Erythroblast (primary cell): ENCODE measurements at regions not wholly inside any gene's neighbourhood (a gene's known extent, or its start where the extent isn't known, plus 50 kb on each side); places are given as distances from the start of the nearest gene placed in this dataset.
"Not testable (repeated sequence)": the region's sequence is repeated elsewhere in the genome, so short reads cannot be mapped to it uniquely, and the experiment has no call there.

ENCODE experiments used
- DNase-seq, 2 experiments: peaks; one replicate each; lab custom pipeline; 2025; lab: John Stamatoyannopoulos, UW
- GATA1 ChIP-seq: IDR thresholded peaks from 2 replicates; pipeline ENCODE4 v1.6.1; 2011; ENCODE audit warnings: low read depth, mild to moderate bottlenecking, control low read depth, low read length, moderate library complexity
- POLR2A ChIP-seq: IDR thresholded peaks from 2 replicates; pipeline ENCODE4 v1.6.1; 2011; ENCODE audit warnings: mild to moderate bottlenecking, low read length

- TF ChIP-seq POLR2A, result no peak
- no peak for TF ChIP-seq GATA1
- DNase-seq, result no peak
Measured at GRCh38 chr7:86123476-86123875, 520.2 kb upstream of the GRM3 start.

- DNase-seq, result no peak
- TF ChIP-seq POLR2A (no peak), GATA1 (no peak)
Measured at GRCh38 chr7:86094166-86094669, 549.5 kb upstream of the GRM3 start.

GRCh38 chr7:86091369-86091768 lies 552.3 kb upstream of the GRM3 start:
- DNase-seq, result no peak
- TF ChIP-seq GATA1, result no peak
- no peak for TF ChIP-seq POLR2A

DNA sequence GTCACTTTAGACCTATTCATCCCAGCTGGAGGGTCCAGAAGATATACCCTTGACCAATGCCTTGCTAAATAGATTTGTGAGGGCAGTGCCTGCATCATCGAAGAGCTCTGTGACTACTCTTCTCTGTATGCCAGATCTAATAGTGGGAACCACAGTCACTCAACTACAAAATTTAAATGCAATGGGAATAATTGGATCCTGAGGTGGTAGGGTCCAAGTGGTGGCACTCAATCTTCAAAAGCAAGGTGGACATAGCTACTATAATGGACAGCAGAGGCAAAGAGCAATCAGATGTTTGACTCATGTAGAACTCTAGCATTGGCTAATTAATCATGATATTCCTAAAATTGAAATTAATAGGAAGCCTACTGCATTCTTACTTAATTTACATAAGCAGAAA lies 554.3 kb upstream of the GRM3 start:
- TF ChIP-seq GATA1 (no peak), POLR2A (no peak)
- DNase-seq, result no peak

- DNase-seq, result not testable (repeated sequence)
Measured at GRCh38 chr7:86064572-86064971, 579.1 kb upstream of the GRM3 start.

DNA sequence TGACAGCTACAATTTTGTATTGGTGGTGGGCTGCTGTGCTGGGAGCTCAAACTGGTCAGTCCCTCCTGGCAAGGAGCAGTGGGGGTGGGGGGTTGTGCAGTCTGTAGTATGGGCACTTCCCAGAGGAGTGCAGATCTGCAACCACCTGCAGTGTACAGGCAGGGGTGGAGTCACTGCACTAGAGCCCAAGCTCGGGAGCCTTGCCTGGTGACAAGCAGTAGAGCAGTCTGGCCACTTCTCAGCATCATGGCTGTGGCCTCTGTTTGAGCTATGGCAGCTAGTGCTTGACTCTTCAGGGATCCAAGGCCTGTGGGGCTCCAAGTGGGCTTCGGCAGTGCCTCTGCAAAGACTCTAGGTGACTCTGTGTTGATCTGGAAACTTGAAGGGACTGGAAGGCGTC lies 585.1 kb upstream of the GRM3 start:
- TF ChIP-seq POLR2A (no peak), GATA1 (no peak)
- no peak for DNase-seq

- TF ChIP-seq GATA1 (no peak), POLR2A (no peak)
- no peak for DNase-seq
Measured at GRCh38 chr7:86050918-86051317, 592.8 kb upstream of the GRM3 start.

DNA sequence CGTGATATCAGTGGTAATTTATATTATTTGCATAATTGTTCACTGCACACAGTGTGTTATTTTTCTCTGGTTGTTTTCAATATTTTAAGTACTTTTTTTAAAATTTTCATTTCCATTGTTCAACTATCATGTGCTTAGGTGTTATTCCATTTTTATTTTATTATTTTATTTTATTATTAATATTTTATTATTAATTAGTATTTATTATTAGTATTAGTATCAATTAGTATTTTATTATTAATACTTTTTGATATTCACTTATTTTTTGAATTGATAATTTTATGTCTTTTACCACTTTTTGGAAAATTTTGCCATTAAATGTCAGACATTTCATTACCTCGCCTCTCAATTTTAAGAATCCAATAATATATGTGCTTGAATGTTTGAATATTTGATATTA lies 593.8 kb upstream of the GRM3 start:
- TF ChIP-seq POLR2A (no peak), GATA1 (no peak)

DNA sequence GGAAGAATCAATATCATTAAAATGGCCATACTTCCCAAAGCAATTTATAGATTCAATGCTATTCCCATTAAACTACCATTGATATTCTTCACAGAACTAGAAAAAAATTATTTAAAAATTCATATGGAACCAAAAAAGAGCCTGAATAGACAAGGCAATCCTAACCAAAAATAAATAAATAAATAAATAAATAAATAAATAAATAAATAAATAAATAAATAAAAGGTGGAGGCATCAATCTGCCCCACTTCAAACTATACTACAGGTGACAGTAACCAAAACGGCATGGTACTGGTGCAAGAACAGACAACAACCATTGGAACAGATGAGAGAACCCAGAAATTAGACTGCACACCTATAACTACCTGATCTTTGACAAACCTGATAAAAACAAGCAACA lies 598.5 kb upstream of the GRM3 start:
- not testable (repeated sequence) for DNase-seq

More for the DNA sequence above, 593.8 kb upstream of the GRM3 start:
- DNase-seq, result no peak

GRCh38 chr7:86025807-86026206 lies 617.9 kb upstream of the GRM3 start:
- no peak for TF ChIP-seq POLR2A
- TF ChIP-seq GATA1, result no peak
- DNase-seq, result no peak

- TF ChIP-seq GATA1 (no peak), POLR2A (no peak)
- DNase-seq, result no peak
Measured at GRCh38 chr7:86013662-86014061, 630.0 kb upstream of the GRM3 start.

GRCh38 chr7:86012971-86013370 lies 630.7 kb upstream of the GRM3 start:
- TF ChIP-seq POLR2A (no peak), GATA1 (no peak)
- no peak for DNase-seq

GRCh38 chr7:86008898-86009297 lies 634.8 kb upstream of the GRM3 start:
- no peak for DNase-seq
- TF ChIP-seq POLR2A (no peak), GATA1 (no peak)

DNA sequence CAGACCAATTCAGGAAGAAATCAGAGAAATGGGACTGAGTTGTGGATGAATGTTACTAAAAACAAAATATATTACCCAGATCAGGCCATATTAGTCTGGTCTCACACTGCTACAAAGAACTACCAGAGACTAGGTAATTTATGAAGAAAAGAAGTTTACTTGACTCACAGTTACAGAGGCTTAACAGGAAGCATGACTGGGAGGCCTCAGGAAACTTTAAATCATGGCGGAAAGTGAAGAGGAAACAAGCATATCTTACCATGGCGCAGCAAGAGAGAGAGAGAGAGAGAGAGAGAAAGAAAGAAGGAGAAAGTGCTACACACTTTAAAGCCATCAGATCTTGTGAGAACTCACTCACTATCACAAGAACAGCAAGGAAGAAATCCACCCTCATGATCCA lies 636.8 kb upstream of the GRM3 start:
- DNase-seq, result no peak
- TF ChIP-seq POLR2A, result no peak

DNA sequence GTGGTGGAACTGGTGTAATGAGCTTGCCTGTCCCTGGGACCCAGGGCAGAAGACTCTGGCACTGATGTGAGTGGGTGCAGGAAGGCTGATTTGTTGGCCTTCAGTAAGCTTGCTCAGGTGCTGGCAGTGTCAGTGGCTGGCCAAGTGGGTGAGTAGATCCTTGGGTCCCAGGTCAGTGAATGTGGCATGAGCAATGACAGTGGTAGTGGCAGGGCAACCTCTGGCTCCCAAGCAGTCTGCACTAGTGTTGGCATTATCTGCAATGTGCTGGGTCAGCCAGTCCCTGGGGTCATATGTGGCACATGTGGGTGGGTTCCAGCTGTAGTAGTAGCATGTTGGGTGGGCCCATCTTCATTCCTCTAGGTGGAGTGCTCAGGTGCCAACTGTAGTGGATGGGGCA lies 640.9 kb upstream of the GRM3 start:
- no peak for DNase-seq
- TF ChIP-seq GATA1 (no peak), POLR2A (no peak)

DNA sequence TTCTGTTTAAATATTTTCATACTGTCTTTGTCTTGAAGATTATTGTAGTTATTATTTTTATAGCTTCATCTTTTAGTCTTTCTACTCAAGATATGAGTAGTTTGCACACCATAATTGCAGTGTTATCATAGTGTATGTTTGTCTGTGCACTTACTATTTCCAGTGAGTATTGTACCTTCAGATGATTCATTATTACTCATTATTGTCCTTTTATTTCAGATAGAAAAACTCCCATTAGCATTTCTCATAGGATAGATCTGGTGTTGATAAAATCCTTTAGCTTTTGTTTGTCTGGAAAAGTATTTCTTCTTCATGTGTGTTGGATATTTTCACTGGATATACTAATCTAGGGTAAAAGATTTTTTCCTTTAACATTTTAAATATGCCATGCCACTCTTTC lies 646.2 kb upstream of the GRM3 start:
- DNase-seq, result no peak
- TF ChIP-seq GATA1 (no peak), POLR2A (no peak)
